GM12865 (cell line): ENCODE measurements at regions not wholly inside any gene's neighbourhood (a gene's known extent, or its start where the extent isn't known, plus 50 kb on each side); places are given as distances from the start of the nearest gene placed in this dataset.

Experiments
- DNase-seq: peaks from one replicate; pipeline ENCODE4 v3.0.0; 2010; ENCODE audit warnings: low read depth
- H3K4me3 ChIP-seq: 2 replicates; pipeline ENCODE4 v1.5.1; 2011; ENCODE audit warnings: mild to moderate bottlenecking, low read depth, low read length, control low read depth
- TF ChIP-seq, protein P1 (sequence below): IDR thresholded peaks from 2 replicates; pipeline ENCODE4 v1.5.1; 2011; ENCODE audit warnings: low read length, control low read depth, low read depth, inconsistent platforms; ENCODE audit not compliant: insufficient read depth; ENCODE audit errors: missing control alignments

DNA sequence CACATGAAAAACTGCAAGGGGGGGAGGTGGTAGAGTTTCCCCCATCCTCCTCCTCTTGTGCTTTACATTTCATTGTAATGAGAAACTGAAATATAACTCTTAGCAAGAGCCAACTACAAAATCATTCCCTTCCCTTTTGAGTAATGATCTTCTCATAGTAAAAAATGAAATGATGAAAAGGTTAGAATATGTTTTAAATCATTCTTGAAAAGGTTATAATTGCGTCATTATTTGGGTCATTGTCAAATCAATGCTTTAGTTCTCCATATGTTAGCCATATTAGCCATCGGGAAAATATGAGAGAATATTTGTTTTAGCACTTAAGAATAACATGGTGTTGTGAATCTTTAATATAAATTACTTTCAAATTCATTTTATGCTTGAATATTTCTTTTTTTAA lies 1185.0 kb upstream of the CDH18 start:
- DNase-seq, result no peak
- TF ChIP-seq, protein P1, sequence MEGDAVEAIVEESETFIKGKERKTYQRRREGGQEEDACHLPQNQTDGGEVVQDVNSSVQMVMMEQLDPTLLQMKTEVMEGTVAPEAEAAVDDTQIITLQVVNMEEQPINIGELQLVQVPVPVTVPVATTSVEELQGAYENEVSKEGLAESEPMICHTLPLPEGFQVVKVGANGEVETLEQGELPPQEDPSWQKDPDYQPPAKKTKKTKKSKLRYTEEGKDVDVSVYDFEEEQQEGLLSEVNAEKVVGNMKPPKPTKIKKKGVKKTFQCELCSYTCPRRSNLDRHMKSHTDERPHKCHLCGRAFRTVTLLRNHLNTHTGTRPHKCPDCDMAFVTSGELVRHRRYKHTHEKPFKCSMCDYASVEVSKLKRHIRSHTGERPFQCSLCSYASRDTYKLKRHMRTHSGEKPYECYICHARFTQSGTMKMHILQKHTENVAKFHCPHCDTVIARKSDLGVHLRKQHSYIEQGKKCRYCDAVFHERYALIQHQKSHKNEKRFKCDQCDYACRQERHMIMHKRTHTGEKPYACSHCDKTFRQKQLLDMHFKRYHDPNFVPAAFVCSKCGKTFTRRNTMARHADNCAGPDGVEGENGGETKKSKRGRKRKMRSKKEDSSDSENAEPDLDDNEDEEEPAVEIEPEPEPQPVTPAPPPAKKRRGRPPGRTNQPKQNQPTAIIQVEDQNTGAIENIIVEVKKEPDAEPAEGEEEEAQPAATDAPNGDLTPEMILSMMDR, result no peak
- no peak overlapping the region for H3K4me3 ChIP-seq

DNA sequence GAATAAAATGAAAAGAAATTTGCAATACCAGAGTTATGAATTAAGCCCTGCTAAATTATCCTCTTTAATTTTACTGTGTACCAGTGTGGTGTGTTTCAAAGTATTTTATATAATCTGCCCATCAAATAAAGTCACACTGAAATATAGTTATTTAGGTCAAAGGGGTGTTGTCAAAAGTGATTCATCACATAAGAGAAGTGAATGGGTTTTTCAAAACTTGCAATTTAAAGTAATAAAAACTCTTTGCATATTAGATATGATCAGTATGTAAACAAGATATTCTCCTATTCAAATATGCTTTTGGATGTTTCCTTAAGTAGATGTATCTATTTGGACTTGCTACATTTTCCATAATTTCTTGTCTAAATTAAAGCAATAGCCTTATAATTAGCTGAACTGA lies 1183.0 kb upstream of the CDH18 start:
- no peak for DNase-seq
- TF ChIP-seq, protein P1, result no peak
- H3K4me3 ChIP-seq, result no peak overlapping the region

DNA sequence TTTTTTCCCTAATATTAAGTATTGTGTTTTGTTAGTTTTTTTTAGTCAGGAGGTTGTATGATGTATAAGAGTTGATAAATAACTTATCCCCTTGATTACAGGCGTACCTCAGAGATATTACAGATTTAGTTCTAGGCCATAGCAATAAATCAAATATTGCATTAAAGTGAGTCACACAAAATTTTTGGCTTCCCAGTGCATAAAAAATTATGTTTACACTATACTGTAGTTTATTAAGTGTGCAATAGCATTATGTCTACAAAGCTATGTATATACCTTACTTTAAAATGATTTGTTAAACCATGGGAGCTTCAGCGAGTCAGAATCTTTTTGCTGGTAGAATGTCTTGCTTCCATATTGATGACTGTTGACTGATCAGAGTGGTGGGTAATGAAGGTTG lies 1180.6 kb upstream of the CDH18 start:
- DNase-seq, result no peak
- H3K4me3 ChIP-seq, result no peak overlapping the region
- TF ChIP-seq, protein P1, result no peak

DNA sequence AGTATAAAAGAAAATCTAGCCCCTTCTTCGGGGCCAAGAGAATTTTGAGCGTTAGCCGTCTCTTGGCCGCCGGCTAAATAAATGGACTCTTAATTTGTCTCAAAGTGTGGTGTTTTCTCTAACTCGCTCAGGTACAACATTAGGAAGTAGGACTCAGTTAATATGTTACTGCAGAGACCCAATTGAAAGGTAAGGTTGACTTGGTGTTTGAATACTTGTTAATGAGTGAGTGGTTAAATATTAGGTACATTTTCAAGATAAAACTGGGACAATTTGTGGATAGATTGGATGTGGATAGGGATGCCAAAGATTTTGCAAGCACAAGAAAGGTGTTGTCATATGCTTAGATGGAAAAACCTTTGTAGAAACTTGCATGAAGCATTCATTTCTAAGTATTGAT lies 1177.3 kb upstream of the CDH18 start:
- H3K4me3 ChIP-seq, result no peak overlapping the region
- DNase-seq, result no peak
- TF ChIP-seq, protein P1, result no peak

DNA sequence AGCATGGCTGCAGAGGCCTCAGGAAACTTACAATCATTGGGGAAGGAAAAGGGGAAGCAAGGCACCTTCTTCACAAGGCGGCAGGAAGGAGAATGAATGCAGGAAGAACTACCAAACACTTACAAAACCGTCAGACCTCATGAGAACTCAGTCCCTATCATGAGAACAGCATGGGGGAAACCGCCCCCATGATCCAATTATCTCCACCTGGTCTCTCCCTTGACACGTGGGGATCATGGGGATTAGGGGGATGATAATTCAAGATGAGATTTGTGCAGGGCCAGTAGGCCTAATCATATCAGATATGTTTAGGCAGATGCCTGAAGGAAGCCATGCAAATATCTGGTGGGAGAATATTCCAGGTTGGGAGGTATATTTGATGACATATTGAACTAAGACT lies 1176.4 kb upstream of the CDH18 start:
- H3K4me3 ChIP-seq, result no peak overlapping the region
- DNase-seq, result no peak
- TF ChIP-seq, protein P1, result no peak

DNA sequence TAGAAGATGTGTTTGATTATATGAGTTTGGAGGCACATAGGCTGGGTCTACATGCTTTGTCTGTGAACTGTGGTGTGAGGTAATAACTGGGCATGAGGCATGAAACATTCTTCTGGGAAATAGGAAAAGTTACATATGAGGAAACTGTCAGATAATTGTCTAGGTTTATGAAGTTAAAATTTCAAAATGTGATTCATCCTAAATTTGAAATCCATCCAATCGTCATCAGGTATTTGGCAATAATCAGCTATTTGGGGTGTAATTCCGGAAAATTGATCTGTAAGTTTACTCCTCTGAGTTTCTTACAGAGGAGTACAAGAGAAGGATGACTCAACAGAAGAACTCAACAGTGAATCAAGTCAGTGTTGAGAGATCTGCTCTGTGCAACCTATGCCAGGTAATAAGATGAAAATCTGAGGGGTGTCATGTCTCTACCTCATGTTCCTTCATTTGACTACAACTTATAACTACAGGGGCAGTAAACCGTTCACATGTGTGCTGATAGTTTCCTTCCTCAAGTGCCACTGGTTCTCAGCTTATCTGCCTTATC lies 1171.6 kb upstream of the CDH18 start:
- no peak for DNase-seq
- TF ChIP-seq, protein P1, result no peak
- H3K4me3 ChIP-seq, result no peak overlapping the region

DNA sequence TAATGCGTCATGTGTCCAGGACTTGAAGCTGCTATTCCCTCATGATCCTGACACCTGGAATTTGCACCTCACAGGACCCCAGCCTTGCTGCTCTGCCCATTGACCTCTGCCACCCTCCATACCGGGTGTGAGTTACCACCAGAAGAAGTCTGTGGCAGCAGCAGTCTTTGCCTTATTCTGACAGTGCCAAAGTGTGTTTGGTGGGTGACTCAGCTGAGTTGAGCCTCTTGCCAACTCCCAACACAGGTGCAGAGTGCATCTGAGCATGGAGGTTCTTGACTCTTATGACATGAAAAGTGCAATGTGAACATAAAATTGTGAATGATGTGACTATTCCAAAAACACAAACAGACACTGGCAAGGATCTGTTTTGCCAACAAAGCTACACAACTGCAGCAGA lies 1166.5 kb upstream of the CDH18 start:
- TF ChIP-seq, protein P1, result no peak
- no peak for DNase-seq
- no peak overlapping the region for H3K4me3 ChIP-seq
